Esophagus squamous epithelium (tissue), 5 donors: ENCODE measurements at regions not wholly inside any gene's neighbourhood (a gene's known extent, or its start where the extent isn't known, plus 50 kb on each side); places are given as distances from the start of the nearest gene placed in this dataset.

Experiments
- DNase-seq: peaks from one replicate; lab custom pipeline; 2025; lab: John Stamatoyannopoulos, UW
- H3K27ac ChIP-seq, 4 donors: fragments of 200-600 bp; sonication (generic); one replicate each; pipeline ENCODE4 v1.5.1; 2016 to 2019; ENCODE audit warnings: mild to moderate bottlenecking in 1 of 4
- H3K27me3 ChIP-seq, 4 donors: fragments of 200-600 bp; sonication (generic); 1 replicate in 3 of 4; 2 replicates in 1 of 4; pipeline versions ENCODE4 v1.5.1 to v1.6.0; 2017 to 2021; ENCODE audit warnings: antibody characterized with exemption in 1 of 4
- H3K36me3 ChIP-seq, 3 donors: fragments of 200-600 bp; sonication (generic); one replicate each; pipeline ENCODE4 v1.5.1; 2016 to 2019
- H3K4me1 ChIP-seq, 3 donors: fragments of 200-600 bp; sonication (generic); one replicate each; pipeline ENCODE4 v1.5.1; 2017 to 2019
- H3K4me3 ChIP-seq, 4 donors: fragments of 200-600 bp; sonication (generic); 1 replicate in 3 of 4; 2 replicates in 1 of 4; pipeline ENCODE4 v1.5.1; 2016 to 2019; ENCODE audit warnings: mild to moderate bottlenecking in 2 of 4, moderate library complexity in 1 of 4
- H3K9me3 ChIP-seq, 3 donors: fragments of 200-600 bp; sonication (generic); one replicate each; pipeline ENCODE4 v1.5.1; 2016 to 2019
- CTCF ChIP-seq, 6 experiments: fragments of 450-650 bp in 4 of 6; fragments of 200-600 bp in 2 of 6; sonication (generic) in 2 of 6; IDR thresholded peaks; one replicate each; pipeline ENCODE4 v1.5.1; 2016 to 2019; ENCODE audit warnings: antibody characterized with exemption in 6 of 6, mild to moderate bottlenecking in 4 of 6, moderate library complexity in 4 of 6
- POLR2A ChIP-seq, 4 donors: fragments of 450-650 bp; IDR thresholded peaks; one replicate each; pipeline ENCODE4 v1.6.1; 2017; ENCODE audit warnings: antibody characterized with exemption in 4 of 4, mild to moderate bottlenecking in 4 of 4, moderate library complexity in 3 of 4
- WGBS, 2 donors: methylation state at CpG; one replicate each; pipeline ENCODE4 v1.1.5; 2018; 5-methylcytosine and 5-hydroxymethylcytosine counted together
- intact Hi-C: fragments of 100-400 bp; cut with DNase I; formaldehyde crosslinking; loops from one replicate; pipeline ENCODE4 v1.15.0; 2022
- donor health status: DM: yes; HTN: yes; CAD: no.

DNA sequence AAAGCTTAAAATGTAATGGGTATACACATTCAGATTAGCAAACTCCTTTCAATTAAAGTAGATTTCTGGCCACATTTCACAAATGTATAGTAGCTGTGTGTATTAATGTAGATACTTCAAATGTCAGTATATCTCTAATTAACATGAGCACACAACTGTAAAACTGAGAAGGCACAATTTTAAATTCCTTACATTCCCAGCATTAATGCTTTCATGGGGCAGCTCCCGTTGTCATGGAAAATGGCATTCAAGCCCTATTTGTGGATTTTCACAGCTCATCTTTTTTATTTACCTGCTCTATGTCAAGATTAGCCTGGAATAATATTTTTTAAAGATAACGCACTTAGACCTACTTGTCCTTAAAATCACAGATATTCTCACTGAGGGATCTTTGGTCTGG is 113.6 kb upstream of the SOX6 start:
- intact Hi-C loops: no loop called here
- WGBS, 2 donors: 81 to 90% methylated on average over 2 of the region's 2 CpGs
- H3K9me3 ChIP-seq: no peaks in the 10 kb centered on the region

GRCh38 chr11:16468735-16469453 is 112.5 kb upstream of the SOX6 start:
- no peak for DNase-seq
- Histone ChIP-seq H3K36me3 (no peaks in the 10 kb centered on the region), H3K9me3 (no peaks in the 10 kb centered on the region), H3K4me1 (peaks cover 0 to 26% (median 0%) of the 10 kb centered on the region in 3 donors), H3K27ac (peak overlapping the region in 2 of 4 donors; percentile 44 to 46), H3K4me3 (no peak overlapping the region), H3K27me3 (no peaks in the 10 kb centered on the region)
- TF ChIP-seq CTCF (IDR thresholded peaks at IDR 0.05): no peak
- no peak for TF ChIP-seq POLR2A (IDR thresholded peaks at IDR 0.05)
- 33 to 52% methylated on average over 5 of the region's 5 CpGs for whole genome bisulfite sequencing, 2 donors
- intact Hi-C loops: no loop called here

More for the DNA sequence above, 113.6 kb upstream of the SOX6 start:
- no peaks in the 10 kb centered on the region for H3K27me3 ChIP-seq
- H3K27ac ChIP-seq: peak overlapping the region in 2 of 4 donors; percentile 39 to 44
- peaks cover 0 to 26% (median 0%) of the 10 kb centered on the region in 3 donors for H3K4me1 ChIP-seq
- no peak for TF ChIP-seq CTCF (IDR thresholded peaks at IDR 0.05)
- TF ChIP-seq POLR2A (IDR thresholded peaks at IDR 0.05): no peak
- peaks cover 0 to 4% (median 0%) of the 10 kb centered on the region in 3 donors for H3K36me3 ChIP-seq
- no peak overlapping the region for H3K4me3 ChIP-seq
- no peak for DNase-seq

DNA sequence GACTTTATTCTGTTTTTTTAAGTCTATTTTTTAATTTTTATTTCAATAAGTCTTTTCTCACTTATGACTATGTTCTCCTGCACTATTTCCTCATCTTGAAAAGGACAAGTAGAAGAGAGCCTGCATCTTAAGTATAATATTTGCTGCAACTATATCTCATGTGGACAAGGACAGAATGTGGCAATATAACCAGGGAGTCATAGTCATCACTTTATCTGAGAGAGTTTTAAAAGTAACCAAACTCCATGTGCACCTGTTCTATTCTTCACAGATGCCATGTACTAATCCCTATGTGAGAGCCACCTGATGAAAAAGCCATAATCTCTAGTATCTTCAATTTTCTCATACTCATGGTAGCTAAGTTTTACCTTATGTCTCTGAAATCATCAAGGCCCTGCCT is 104.2 kb upstream of the SOX6 start:
- no peaks in the 10 kb centered on the region for H3K4me1 ChIP-seq
- no peaks in the 10 kb centered on the region for H3K36me3 ChIP-seq
- no peaks in the 10 kb centered on the region for H3K9me3 ChIP-seq
- DNase-seq: no peak
- no peak overlapping the region for H3K27ac ChIP-seq
- TF ChIP-seq CTCF (IDR thresholded peaks at IDR 0.05): no peak
- H3K4me3 ChIP-seq: no peak overlapping the region
- intact Hi-C loops: no loop called here
- no peaks in the 10 kb centered on the region for H3K27me3 ChIP-seq

DNA sequence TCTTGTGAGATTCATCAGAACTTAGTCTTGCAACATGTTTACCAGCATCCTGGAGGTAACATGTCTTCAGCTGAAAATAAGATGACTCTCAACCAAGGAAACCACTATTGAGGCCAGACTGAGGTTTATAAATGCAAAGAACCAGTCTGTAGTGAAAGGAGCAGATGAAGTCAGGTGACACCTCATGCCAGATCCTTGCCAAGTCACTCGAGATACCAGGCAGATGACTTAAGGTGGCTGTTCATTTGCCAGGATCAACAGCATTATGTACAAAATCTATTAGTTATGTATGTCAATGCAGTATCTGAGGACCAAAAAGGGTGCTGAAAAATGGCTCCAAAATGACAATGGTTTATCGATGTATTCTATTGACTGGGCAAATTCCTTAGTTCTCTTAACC is 100.0 kb upstream of the SOX6 start:
- DNase-seq: no peak
- Histone ChIP-seq H3K4me3 (no peak overlapping the region), H3K9me3 (no peaks in the 10 kb centered on the region), H3K27ac (no peak overlapping the region), H3K36me3 (no peaks in the 10 kb centered on the region), H3K4me1 (peaks cover 0 to 10% (median 0%) of the 10 kb centered on the region in 3 donors), H3K27me3 (no peaks in the 10 kb centered on the region)
- intact Hi-C loops: no loop called here
- WGBS, 2 donors: 41 to 69% methylated on average over 2 of the region's 2 CpGs
- TF ChIP-seq POLR2A (IDR thresholded peaks at IDR 0.05) (no peak), CTCF (IDR thresholded peaks at IDR 0.05) (no peak)

DNA sequence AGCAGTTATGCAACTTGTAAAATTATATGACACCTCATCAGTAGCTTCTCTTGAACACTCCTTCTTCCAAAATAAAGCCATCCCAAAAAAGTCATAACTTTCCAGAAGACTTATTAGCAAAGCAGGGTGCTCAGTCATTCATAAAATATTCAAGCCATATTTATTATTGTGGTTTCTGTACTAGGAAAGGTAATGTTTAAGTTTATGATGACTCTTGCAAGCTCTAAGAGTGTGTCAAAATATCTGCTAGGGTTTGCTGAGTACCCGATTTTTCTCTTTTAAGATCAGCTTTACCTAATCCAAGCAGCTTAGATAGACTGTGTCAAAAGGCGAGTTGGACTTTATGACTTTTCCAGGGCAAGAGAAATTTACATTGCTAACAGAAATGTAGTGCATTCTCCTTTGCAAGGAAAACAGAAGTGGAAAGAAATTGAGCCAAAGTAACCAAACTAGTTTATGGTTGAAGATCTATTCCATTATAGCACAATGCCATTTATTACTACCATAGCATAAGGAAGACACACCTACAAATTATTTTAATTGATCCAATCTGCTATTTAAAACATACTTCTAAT is 98.0 kb upstream of the SOX6 start:
- no peak overlapping the region for H3K27ac ChIP-seq
- H3K9me3 ChIP-seq: no peaks in the 10 kb centered on the region
- intact Hi-C loops: no loop called here
- no peak for TF ChIP-seq POLR2A (IDR thresholded peaks at IDR 0.05)
- TF ChIP-seq CTCF (IDR thresholded peaks at IDR 0.05): no peak
- DNase-seq: no peak
- H3K4me3 ChIP-seq: no peak overlapping the region
- no peaks in the 10 kb centered on the region for H3K27me3 ChIP-seq
- H3K36me3 ChIP-seq: no peaks in the 10 kb centered on the region
- 55 to 66% methylated on average over 2 of the region's 2 CpGs for WGBS, 2 donors
- peaks cover 0 to 10% (median 0%) of the 10 kb centered on the region in 3 donors for H3K4me1 ChIP-seq
